Breast epithelium (tissue), 3 donors: ENCODE measurements at regions not wholly inside any gene's neighbourhood (a gene's known extent, or its start where the extent isn't known, plus 50 kb on each side); places are given as distances from the start of the nearest gene placed in this dataset.

Experiments used
- CTCF ChIP-seq, 3 donors: fragments of 450-650 bp; IDR thresholded peaks; one replicate each; pipeline ENCODE4 v1.5.1; 2016 to 2017; ENCODE audit warnings: antibody characterized with exemption in 3 of 3, mild to moderate bottlenecking in 3 of 3, moderate library complexity in 3 of 3
- POLR2A ChIP-seq: fragments of 450-650 bp; IDR thresholded peaks from one replicate; pipeline ENCODE4 v1.6.1; 2016; ENCODE audit warnings: antibody characterized with exemption, mild to moderate bottlenecking, moderate library complexity

GRCh38 chrX:99602107-99602506 lies 808.0 kb downstream of the PCDH19 start:
- no peak for TF ChIP-seq CTCF (IDR thresholded peaks at IDR 0.05)
- no peak for TF ChIP-seq POLR2A
